Thymus (tissue), 11 donors: ENCODE measurements at regions not wholly inside any gene's neighbourhood (a gene's known extent, or its start where the extent isn't known, plus 50 kb on each side); places are given as distances from the start of the nearest gene placed in this dataset.

Source experiments
- DNase-seq, 9 donors: peaks; one replicate each; pipeline ENCODE4 v3.0.0-alpha.2; 2013; ENCODE audit warnings: low spot score in 9 of 9, low read depth in 6 of 9, missing footprints in 1 of 9
- H3K27ac ChIP-seq, 2 donors: one replicate each; pipeline ENCODE4 v1.5.1; 2013; ENCODE audit warnings: control low read depth in 1 of 2, low read depth in 1 of 2, low read length in 1 of 2, mild to moderate bottlenecking in 1 of 2, moderate library complexity in 1 of 2
- H3K27me3 ChIP-seq, 2 donors: one replicate each; pipeline ENCODE4 v1.5.1; 2013; ENCODE audit warnings: low read length in 1 of 2; ENCODE audit not compliant: control insufficient read depth in 2 of 2, insufficient read depth in 1 of 2
- H3K36me3 ChIP-seq, 2 donors: one replicate each; pipeline ENCODE4 v1.5.1; 2013; ENCODE audit warnings: low read length in 1 of 2, mild to moderate bottlenecking in 1 of 2, moderate library complexity in 1 of 2; ENCODE audit not compliant: control insufficient read depth in 2 of 2, insufficient read depth in 2 of 2
- H3K4me1 ChIP-seq, 2 donors: one replicate each; pipeline ENCODE4 v1.5.1; 2013; ENCODE audit warnings: low read length in 2 of 2; ENCODE audit not compliant: control insufficient read depth in 2 of 2, insufficient read depth in 2 of 2
- H3K4me3 ChIP-seq, 2 donors: one replicate each; pipeline ENCODE4 v1.5.1; 2013; ENCODE audit warnings: low read length in 2 of 2, control low read depth in 1 of 2, mild to moderate bottlenecking in 1 of 2
- H3K9me3 ChIP-seq, 2 donors: one replicate each; pipeline ENCODE4 v1.5.1; 2013; ENCODE audit warnings: low read length in 1 of 2, mild to moderate bottlenecking in 1 of 2; ENCODE audit not compliant: control insufficient read depth in 2 of 2, insufficient read depth in 1 of 2
- WGBS: extraction: QIAGEN DNeasy Blood & Tissue Kit; methylation state at CpG from one replicate; pipeline ENCODE4 v1.1.7; 2013; 5-methylcytosine and 5-hydroxymethylcytosine counted together
- donor health status: healthy.

DNA sequence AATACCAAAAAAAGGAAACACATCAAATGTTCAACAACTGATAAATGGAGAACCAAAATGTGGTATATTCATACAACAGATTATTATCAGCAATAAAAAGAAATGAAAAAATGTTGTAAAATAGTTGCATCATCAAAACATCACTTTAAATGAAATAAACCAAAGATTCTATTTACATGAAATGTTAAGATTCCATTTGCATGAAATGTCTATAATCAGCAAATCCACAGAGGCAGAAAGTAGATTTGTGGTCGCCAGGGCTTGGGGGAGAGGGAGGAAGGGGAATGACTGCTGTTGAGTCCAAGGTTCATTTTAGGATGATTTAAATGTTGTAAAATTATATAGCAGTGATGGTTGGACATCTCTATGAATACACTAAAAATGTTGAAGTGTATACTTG, 181.9 kb downstream of the RTP5 start:
- H3K36me3 ChIP-seq, result no peaks in the 10 kb centered on the region
- no peaks in the 10 kb centered on the region for H3K9me3 ChIP-seq
- no peak for DNase-seq
- H3K27me3 ChIP-seq, result peaks cover 5 to 14% of the 10 kb centered on the region in 2 donors
- H3K4me3 ChIP-seq, result no peak overlapping the region
- H3K4me1 ChIP-seq, result no peaks in the 10 kb centered on the region
- 51% methylated on average over 1 of the region's 1 CpG for WGBS
- H3K27ac ChIP-seq, result no peak overlapping the region

- Histone ChIP-seq H3K4me3 (no peak overlapping the region), H3K27me3 (peaks cover 5 to 16% of the 10 kb centered on the region in 2 donors), H3K36me3 (no peaks in the 10 kb centered on the region), H3K27ac (no peak overlapping the region), H3K9me3 (no peaks in the 10 kb centered on the region), H3K4me1 (no peaks in the 10 kb centered on the region)
- DNase-seq, result no peak
- 86% methylated on average over 10 of the region's 10 CpGs for WGBS
Observed at GRCh38 chr2:242052421-242052820, 182.9 kb downstream of the RTP5 start.

DNA sequence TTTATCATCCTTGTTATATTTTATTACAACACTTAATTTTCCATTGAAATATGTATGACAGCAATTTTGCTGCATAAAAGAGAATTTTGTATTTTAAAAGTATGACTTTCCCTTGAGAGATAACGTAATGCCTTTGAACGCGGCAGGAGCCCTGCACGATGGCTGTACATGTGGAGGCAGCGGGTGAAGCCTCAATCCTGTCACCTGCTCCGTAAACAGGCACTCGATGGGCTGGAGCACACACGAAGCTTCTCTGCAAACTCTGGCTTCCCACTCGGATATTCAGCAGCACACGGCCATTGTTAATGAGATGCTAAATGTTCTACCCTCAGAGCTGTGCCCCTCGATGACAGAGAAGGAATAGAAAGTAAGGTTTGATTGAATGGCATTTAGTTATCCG, 184.4 kb downstream of the RTP5 start:
- 92% methylated on average over 12 of the region's 12 CpGs for WGBS
- no peak for DNase-seq

GRCh38 chr2:242054406-242054805, 184.9 kb downstream of the RTP5 start:
- DNase-seq, result no peak
- WGBS, result 92% methylated on average over 6 of the region's 6 CpGs
- peaks cover 0 to 21% of the 10 kb centered on the region in 2 donors for H3K27me3 ChIP-seq
- no peak overlapping the region for H3K4me3 ChIP-seq
- H3K9me3 ChIP-seq, result no peaks in the 10 kb centered on the region
- H3K36me3 ChIP-seq, result no peaks in the 10 kb centered on the region
- H3K27ac ChIP-seq, result no peak overlapping the region
- no peaks in the 10 kb centered on the region for H3K4me1 ChIP-seq

More for the DNA sequence above, 184.4 kb downstream of the RTP5 start:
- no peak overlapping the region for H3K27ac ChIP-seq
- H3K9me3 ChIP-seq, result no peaks in the 10 kb centered on the region
- H3K36me3 ChIP-seq, result no peaks in the 10 kb centered on the region
- H3K27me3 ChIP-seq, result peaks cover 0 to 21% of the 10 kb centered on the region in 2 donors
- no peaks in the 10 kb centered on the region for H3K4me1 ChIP-seq
- H3K4me3 ChIP-seq, result no peak overlapping the region

DNA sequence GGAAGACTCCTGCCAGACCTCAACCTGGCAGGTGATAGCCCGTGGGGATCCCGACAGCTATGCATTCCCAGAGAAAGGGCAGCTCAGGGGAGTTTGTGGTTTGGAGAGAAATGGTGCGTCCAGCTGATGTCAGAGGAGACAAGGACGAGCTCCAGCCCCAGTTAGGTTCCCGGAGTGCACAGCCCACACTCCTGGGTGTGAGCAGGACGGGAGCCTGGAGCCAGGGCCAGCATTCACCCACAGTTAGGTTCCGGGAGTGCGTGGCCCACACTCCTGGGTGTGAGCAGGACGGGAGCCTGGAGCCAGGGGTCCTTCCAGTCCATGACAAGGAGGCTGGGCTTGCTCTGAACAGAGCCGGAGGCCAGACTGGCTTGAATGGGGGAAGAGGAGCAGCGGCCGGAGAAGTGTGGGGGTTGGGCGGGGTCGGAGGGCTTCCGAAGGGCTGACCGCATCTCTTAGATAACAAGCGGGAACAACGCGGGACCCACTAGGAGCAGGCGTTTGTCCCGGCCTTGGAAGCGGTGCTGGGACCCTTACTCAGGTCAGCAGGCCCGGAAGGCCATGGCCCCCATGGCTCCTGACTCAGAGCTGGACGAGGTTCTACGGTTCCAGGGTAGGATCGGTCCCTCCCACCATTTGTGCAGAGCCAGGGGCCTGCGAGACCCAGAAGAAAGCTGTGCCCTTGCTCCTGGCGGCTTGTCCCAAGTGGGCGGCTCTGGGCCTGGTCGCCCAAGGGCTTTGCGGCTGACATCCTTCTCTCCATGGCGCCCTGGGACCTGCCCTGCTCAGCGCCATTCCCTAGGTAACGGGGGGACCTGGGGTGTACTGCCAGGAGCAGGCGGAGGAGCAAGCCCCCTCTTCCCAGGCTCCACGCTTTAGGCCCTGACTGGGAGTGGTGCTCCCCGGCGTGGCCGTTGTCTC, 185.6 kb downstream of the RTP5 start:
- 94% methylated on average over 39 of the region's 39 CpGs for WGBS
- peaks cover 0 to 21% of the 10 kb centered on the region in 2 donors for H3K27me3 ChIP-seq
- no peak overlapping the region for H3K27ac ChIP-seq
- no peaks in the 10 kb centered on the region for H3K36me3 ChIP-seq
- no peak for DNase-seq
- H3K9me3 ChIP-seq, result no peaks in the 10 kb centered on the region
- no peaks in the 10 kb centered on the region for H3K4me1 ChIP-seq
- no peak overlapping the region for H3K4me3 ChIP-seq

- DNase-seq, result no peak
- peaks cover 0 to 21% of the 10 kb centered on the region in 2 donors for H3K27me3 ChIP-seq
- H3K4me1 ChIP-seq, result no peaks in the 10 kb centered on the region
- H3K9me3 ChIP-seq, result no peaks in the 10 kb centered on the region
- WGBS, result 95% methylated on average over 10 of the region's 10 CpGs
- H3K27ac ChIP-seq, result no peak overlapping the region
- no peaks in the 10 kb centered on the region for H3K36me3 ChIP-seq
- no peak overlapping the region for H3K4me3 ChIP-seq
Observed at GRCh38 chr2:242056026-242056425, 186.5 kb downstream of the RTP5 start.

- WGBS, result 76% methylated on average over 11 of the region's 11 CpGs
- H3K27me3 ChIP-seq, result peaks cover 0 to 21% of the 10 kb centered on the region in 2 donors
Observed at GRCh38 chr2:242056785-242057184, 187.3 kb downstream of the RTP5 start.

GRCh38 chr2:242057379-242058040, 188.0 kb downstream of the RTP5 start:
- Histone ChIP-seq H3K36me3 (no peaks in the 10 kb centered on the region), H3K4me3 (no peak overlapping the region), H3K27ac (no peak overlapping the region), H3K27me3 (peaks cover 0 to 20% of the 10 kb centered on the region in 2 donors), H3K4me1 (no peaks in the 10 kb centered on the region), H3K9me3 (no peaks in the 10 kb centered on the region)
- WGBS, result 93% methylated on average over 19 of the region's 19 CpGs
- no peak for DNase-seq

More at GRCh38 chr2:242056785-242057184, 187.3 kb downstream of the RTP5 start:
- Histone ChIP-seq H3K27ac (no peak overlapping the region), H3K9me3 (no peaks in the 10 kb centered on the region), H3K36me3 (no peaks in the 10 kb centered on the region), H3K4me1 (no peaks in the 10 kb centered on the region), H3K4me3 (no peak overlapping the region)
- DNase-seq, result no peak

- Histone ChIP-seq H3K4me1 (no peaks in the 10 kb centered on the region), H3K27me3 (peaks cover 0 to 19% of the 10 kb centered on the region in 2 donors), H3K4me3 (no peak overlapping the region), H3K36me3 (no peaks in the 10 kb centered on the region), H3K9me3 (no peaks in the 10 kb centered on the region), H3K27ac (no peak overlapping the region)
- no peak for DNase-seq
- 77% methylated on average over 11 of the region's 11 CpGs for WGBS
Observed at GRCh38 chr2:242058116-242058680, 188.7 kb downstream of the RTP5 start.
